OCI-LY3 (cell line): ENCODE measurements at regions not wholly inside any gene's neighbourhood (a gene's known extent, or its start where the extent isn't known, plus 50 kb on each side); places are given as distances from the start of the nearest gene placed in this dataset.

Source experiments
- H2AFZ ChIP-seq: fragments of 200-600, 300-600 bp; shearing (Covaris generic); 2 replicates; pipeline ENCODE4 v1.6.0; 2014; ENCODE audit warnings: antibody characterized with exemption, low read depth, low read length
- H3K27ac ChIP-seq: fragments of 200-600, 300-600 bp; sonication (generic); 2 replicates; pipeline ENCODE4 v1.5.1; 2014; ENCODE audit warnings: mild to moderate bottlenecking, low read length, moderate library complexity, mixed read lengths
- H3K27me3 ChIP-seq: fragments of 200-600, 300-600 bp; sonication (generic); 2 replicates; pipeline ENCODE4 v1.6.1; 2014; ENCODE audit warnings: low read depth, low read length, mixed read lengths
- H3K36me3 ChIP-seq: fragments of 200-600, 300-600 bp; sonication (generic); replicated peaks from 2 replicates; pipeline ENCODE3; 2014; ENCODE audit warnings: low read depth, low read length, mixed read lengths
- H3K4me1 ChIP-seq: fragments of 300-600, 200-600 bp; sonication (generic); 2 replicates; pipeline ENCODE4 v1.6.1; 2014; ENCODE audit warnings: low read length, mixed read lengths
- H3K4me2 ChIP-seq: fragments of 200-600, 300-600 bp; sonication (generic); 2 replicates; pipeline ENCODE4 v1.6.1; 2014; ENCODE audit warnings: low read length, mixed read lengths
- H3K4me3 ChIP-seq: fragments of 300-600, 200-600 bp; sonication (generic); 2 replicates; pipeline ENCODE4 v1.5.1; 2014; ENCODE audit warnings: antibody characterized with exemption, mild to moderate bottlenecking, low read length, moderate library complexity
- H3K79me2 ChIP-seq: fragments of 300-600, 200-600 bp; shearing (Covaris generic); 2 replicates; pipeline ENCODE4 v1.6.1; 2014; ENCODE audit warnings: mild to moderate bottlenecking, low read length, mixed read lengths
- H3K9ac ChIP-seq: fragments of 300-600, 200-600 bp; shearing (Covaris generic); 2 replicates; pipeline ENCODE4 v1.6.0; 2014; ENCODE audit warnings: mild to moderate bottlenecking, low read length, moderate library complexity
- H3K9me3 ChIP-seq: fragments of 200-600, 300-600 bp; shearing (Covaris generic); 2 replicates; pipeline ENCODE4 v1.6.1; 2014; ENCODE audit warnings: low read length, mixed read lengths; ENCODE audit not compliant: insufficient read depth
- H4K20me1 ChIP-seq: fragments of 200-600, 300-600 bp; sonication (generic); 2 replicates; pipeline ENCODE4 v1.6.1; 2016; ENCODE audit warnings: low read length, mixed read lengths; ENCODE audit not compliant: insufficient read depth
- EZH2phosphoT487 ChIP-seq: fragments of 200-600 bp; shearing (Covaris generic); IDR thresholded peaks from 2 replicates; pipeline ENCODE4 v1.6.1; 2018; ENCODE audit warnings: antibody characterized with exemption, mixed run types, low read depth
- TF ChIP-seq, protein P1 (sequence below): fragments of 200-600, 300-600 bp; sonication (generic); IDR thresholded peaks from 2 replicates; pipeline ENCODE4 v1.5.1; 2014; ENCODE audit warnings: antibody characterized with exemption, low read length, low read depth

DNA sequence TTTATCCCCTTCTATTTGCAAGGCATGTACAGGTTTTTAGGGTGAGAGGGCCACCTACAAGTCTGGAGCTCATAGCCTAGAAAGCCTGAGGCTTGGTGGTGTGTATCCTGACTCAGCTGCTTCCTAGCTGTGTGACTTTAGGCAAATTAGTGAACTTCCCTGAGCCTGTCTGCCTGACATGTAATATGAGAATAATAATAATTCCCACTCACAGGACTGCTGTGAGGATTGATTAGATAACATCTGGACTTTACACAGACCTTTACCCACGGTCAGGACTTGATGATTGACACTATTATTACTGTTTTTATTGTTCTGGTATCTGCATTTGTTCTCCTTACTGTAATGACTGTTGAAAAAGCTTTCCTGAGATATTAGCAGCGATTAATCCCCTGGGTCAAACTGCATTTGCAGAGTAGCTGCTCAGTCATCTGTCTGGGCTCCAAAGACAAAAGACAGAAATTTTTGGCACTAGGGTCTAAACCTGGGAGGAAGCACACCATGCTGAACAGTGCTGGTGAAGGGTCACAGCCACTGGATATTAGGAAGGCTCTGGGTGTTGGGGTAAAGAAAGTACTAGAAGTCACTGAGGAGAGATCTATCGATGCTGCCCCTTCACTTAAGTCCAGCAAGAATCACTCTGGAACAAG is 276.5 kb upstream of the FN1 start:
- Histone ChIP-seq H3K79me2 (no peaks in the 10 kb centered on the region), H3K4me1 (no peaks in the 10 kb centered on the region), H3K9me3 (no peaks in the 10 kb centered on the region), H3K27ac (no peak overlapping the region), H3K36me3 (no peaks in the 10 kb centered on the region), H4K20me1 (no peaks in the 10 kb centered on the region), H3K4me3 (no peak overlapping the region), H2AFZ (no peak overlapping the region), H3K4me2 (no peak overlapping the region), H3K27me3 (no peaks in the 10 kb centered on the region), H3K9ac (no peak overlapping the region)
- no peak for TF ChIP-seq EZH2phosphoT487
- TF ChIP-seq, protein P1, sequence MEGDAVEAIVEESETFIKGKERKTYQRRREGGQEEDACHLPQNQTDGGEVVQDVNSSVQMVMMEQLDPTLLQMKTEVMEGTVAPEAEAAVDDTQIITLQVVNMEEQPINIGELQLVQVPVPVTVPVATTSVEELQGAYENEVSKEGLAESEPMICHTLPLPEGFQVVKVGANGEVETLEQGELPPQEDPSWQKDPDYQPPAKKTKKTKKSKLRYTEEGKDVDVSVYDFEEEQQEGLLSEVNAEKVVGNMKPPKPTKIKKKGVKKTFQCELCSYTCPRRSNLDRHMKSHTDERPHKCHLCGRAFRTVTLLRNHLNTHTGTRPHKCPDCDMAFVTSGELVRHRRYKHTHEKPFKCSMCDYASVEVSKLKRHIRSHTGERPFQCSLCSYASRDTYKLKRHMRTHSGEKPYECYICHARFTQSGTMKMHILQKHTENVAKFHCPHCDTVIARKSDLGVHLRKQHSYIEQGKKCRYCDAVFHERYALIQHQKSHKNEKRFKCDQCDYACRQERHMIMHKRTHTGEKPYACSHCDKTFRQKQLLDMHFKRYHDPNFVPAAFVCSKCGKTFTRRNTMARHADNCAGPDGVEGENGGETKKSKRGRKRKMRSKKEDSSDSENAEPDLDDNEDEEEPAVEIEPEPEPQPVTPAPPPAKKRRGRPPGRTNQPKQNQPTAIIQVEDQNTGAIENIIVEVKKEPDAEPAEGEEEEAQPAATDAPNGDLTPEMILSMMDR, result no peak

DNA sequence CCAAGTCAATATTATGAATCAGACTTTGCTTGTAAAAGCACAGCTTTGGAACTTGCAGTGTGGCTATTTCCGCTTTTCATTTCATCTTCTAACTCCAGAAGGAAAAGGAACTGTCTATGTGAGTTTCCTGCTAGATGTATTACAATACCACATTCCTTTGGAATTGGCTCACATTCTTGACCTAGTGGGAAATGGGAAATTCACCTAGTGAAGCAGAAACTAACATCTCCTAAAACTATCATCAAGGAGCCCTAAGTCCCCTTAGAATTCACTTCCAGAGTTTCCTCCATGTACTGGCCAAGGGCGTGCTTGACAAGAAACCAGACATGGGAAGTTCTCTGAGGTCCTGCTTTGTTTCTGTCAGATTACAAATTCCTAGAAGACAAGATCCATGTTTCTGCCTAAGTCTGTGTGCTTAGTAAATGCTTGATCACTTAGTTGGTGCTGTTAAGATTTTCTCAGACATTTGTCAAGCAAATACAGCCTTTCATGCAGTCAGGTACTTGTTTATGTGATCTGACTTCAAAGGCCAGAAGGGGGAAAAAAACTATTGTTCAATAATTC is 275.7 kb upstream of the FN1 start:
- TF ChIP-seq, protein P1, result no peak
- TF ChIP-seq EZH2phosphoT487, result no peak
- no peaks in the 10 kb centered on the region for H4K20me1 ChIP-seq
- no peaks in the 10 kb centered on the region for H3K27me3 ChIP-seq
- H3K4me1 ChIP-seq, result no peaks in the 10 kb centered on the region
- no peak overlapping the region for H3K9ac ChIP-seq
- H3K4me2 ChIP-seq, result no peak overlapping the region
- no peaks in the 10 kb centered on the region for H3K9me3 ChIP-seq
- no peak overlapping the region for H2AFZ ChIP-seq
- no peak overlapping the region for H3K27ac ChIP-seq
- H3K36me3 ChIP-seq, result no peaks in the 10 kb centered on the region
- H3K79me2 ChIP-seq, result no peaks in the 10 kb centered on the region
- H3K4me3 ChIP-seq, result no peak overlapping the region

DNA sequence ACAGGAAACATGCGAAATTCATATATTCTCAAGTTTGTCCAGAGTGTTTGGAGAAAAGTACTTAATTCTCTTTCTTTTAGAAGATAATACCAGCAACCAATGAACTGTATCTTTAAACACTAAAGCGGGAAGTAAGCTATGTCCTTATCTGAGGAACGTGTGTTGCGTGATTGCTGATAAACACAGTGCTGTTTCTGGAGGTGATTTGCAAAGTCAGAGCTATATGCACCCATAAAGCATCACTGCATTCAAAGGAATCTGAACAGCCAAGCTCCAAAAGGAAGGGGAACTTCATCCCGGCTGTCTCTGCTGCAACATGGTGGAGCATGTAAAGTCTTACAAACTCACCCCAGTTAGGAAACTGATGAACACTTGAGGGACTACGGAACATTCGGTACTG is 271.7 kb upstream of the FN1 start:
- H3K9ac ChIP-seq, result no peak overlapping the region
- no peak overlapping the region for H3K4me3 ChIP-seq
- no peak overlapping the region for H3K4me2 ChIP-seq
- no peaks in the 10 kb centered on the region for H4K20me1 ChIP-seq
- no peak overlapping the region for H2AFZ ChIP-seq
- peaks cover 10% of the 10 kb centered on the region for H3K4me1 ChIP-seq
- TF ChIP-seq EZH2phosphoT487, result no peak
- TF ChIP-seq, protein P1, result no peak
- H3K36me3 ChIP-seq, result no peaks in the 10 kb centered on the region
- H3K9me3 ChIP-seq, result no peaks in the 10 kb centered on the region
- no peaks in the 10 kb centered on the region for H3K79me2 ChIP-seq
- H3K27ac ChIP-seq, result no peak overlapping the region
- H3K27me3 ChIP-seq, result no peaks in the 10 kb centered on the region

DNA sequence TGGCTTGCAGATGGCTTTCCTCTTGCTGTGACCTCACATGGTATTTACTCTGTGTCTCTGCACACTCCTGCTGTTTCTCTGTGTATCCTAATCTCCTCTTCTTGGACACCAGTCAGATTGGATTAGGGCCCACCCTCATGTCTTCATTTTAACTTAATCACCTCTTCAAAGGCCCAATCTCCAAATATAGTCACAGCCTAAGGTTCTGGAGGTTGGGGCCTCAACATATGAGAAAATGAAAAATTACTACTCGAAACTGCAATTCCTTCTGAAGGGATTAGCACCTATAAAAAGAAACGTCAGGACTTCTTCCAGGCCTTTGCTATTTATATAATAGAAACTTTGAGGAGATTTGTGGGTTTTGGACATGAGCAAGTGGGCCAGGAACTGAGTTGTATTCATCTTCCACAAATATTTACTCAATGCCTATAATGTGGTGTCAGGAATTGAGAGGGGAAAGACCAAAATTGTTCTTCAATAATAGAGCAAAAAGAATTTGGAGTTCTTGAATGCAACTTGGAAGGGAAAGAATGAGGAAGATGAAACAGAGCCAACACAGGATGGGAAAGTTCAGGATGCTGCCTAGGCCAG is 270.0 kb upstream of the FN1 start:
- TF ChIP-seq, protein P1, result no peak
- no peak for TF ChIP-seq EZH2phosphoT487
- H3K4me2 ChIP-seq, result 0 out of 2 replicates have a peak overlapping the region, but pooled peaks have one; percentile 15
- no peak overlapping the region for H3K27ac ChIP-seq
- H3K9ac ChIP-seq, result no peak overlapping the region
- no peaks in the 10 kb centered on the region for H3K36me3 ChIP-seq
- H3K4me3 ChIP-seq, result no peak overlapping the region
- H3K9me3 ChIP-seq, result no peaks in the 10 kb centered on the region
- H3K79me2 ChIP-seq, result no peaks in the 10 kb centered on the region
- H3K27me3 ChIP-seq, result no peaks in the 10 kb centered on the region
- peaks cover 10% of the 10 kb centered on the region for H3K4me1 ChIP-seq
- no peak overlapping the region for H2AFZ ChIP-seq
- no peaks in the 10 kb centered on the region for H4K20me1 ChIP-seq
